GM19395 (cell line): ENCODE measurements at regions not wholly inside any gene's neighbourhood (a gene's known extent, or its start where the extent isn't known, plus 50 kb on each side); places are given as distances from the start of the nearest gene placed in this dataset.
A peak's percentile ranks its signal among the peaks of the same experiment; 100 is the strongest.
"Not testable (repeated sequence)": the region's sequence is repeated elsewhere in the genome, so short reads cannot be mapped to it uniquely, and the experiment has no call there.

Experiments
- ATAC-seq: cut with Tn5 transposase; IDR thresholded peaks from one replicate; pipeline ENCODE4 v1.9.1; 2021; ENCODE audit warnings: mild to moderate bottlenecking, moderate library complexity; ENCODE audit not compliant: unreplicated experiment

- ATAC-seq: no peak
Observed at GRCh38 chr6:141123497-141123896, 1009.2 kb upstream of the GJE1 start.

- ATAC-seq: no peak
Observed at GRCh38 chr6:141123049-141123448, 1009.7 kb upstream of the GJE1 start.

GRCh38 chr6:141118991-141119390 lies 1013.7 kb upstream of the GJE1 start:
- no peak for ATAC-seq

- no peak for ATAC-seq
Observed at GRCh38 chr6:141117874-141118273, 1014.9 kb upstream of the GJE1 start.

- ATAC-seq: no peak
Observed at GRCh38 chr6:141110481-141110880, 1022.2 kb upstream of the GJE1 start.

- no peak for ATAC-seq
Observed at GRCh38 chr6:141107591-141108160, 1025.0 kb upstream of the GJE1 start.

GRCh38 chr6:141105481-141105880 lies 1027.2 kb upstream of the GJE1 start:
- ATAC-seq: no peak

GRCh38 chr6:141103246-141103645 lies 1029.5 kb upstream of the GJE1 start:
- no peak for ATAC-seq

GRCh38 chr6:141097471-141097870 lies 1035.3 kb upstream of the GJE1 start:
- ATAC-seq: no peak

- no peak for ATAC-seq
Observed at GRCh38 chr6:141095308-141095707, 1037.4 kb upstream of the GJE1 start.

GRCh38 chr6:141088171-141088570 lies 1044.6 kb upstream of the GJE1 start:
- no peak for ATAC-seq

GRCh38 chr6:141077355-141078333 lies 1055.1 kb upstream of the GJE1 start:
- ATAC-seq: peak; percentile 85

GRCh38 chr6:141057761-141058160 lies 1075.0 kb upstream of the GJE1 start:
- no peak for ATAC-seq

GRCh38 chr6:141056945-141057625 lies 1075.6 kb upstream of the GJE1 start:
- ATAC-seq: no peak

GRCh38 chr6:141050471-141050870 lies 1082.3 kb upstream of the GJE1 start:
- no peak for ATAC-seq

- ATAC-seq: no peak
Observed at GRCh38 chr6:141048451-141048850, 1084.3 kb upstream of the GJE1 start.

- not testable (repeated sequence) for ATAC-seq
Observed at GRCh38 chr6:141046496-141046895, 1086.2 kb upstream of the GJE1 start.

- ATAC-seq: no peak
Observed at GRCh38 chr6:141041596-141042087, 1091.1 kb upstream of the GJE1 start.

- no peak for ATAC-seq
Observed at GRCh38 chr6:141035312-141036200, 1097.2 kb upstream of the GJE1 start.

- no peak for ATAC-seq
Observed at GRCh38 chr6:141033101-141033500, 1099.6 kb upstream of the GJE1 start.
